SU-DHL-6 (cell line): ENCODE measurements at regions not wholly inside any gene's neighbourhood (a gene's known extent, or its start where the extent isn't known, plus 50 kb on each side); places are given as distances from the start of the nearest gene placed in this dataset.

Experiments used
- EZH2phosphoT487 ChIP-seq: fragments of 200-600 bp; sonication (generic), shearing (Covaris generic); conservative IDR thresholded peaks from 2 replicates; pipeline ENCODE4 v1.6.1; 2018; ENCODE audit warnings: mild to moderate bottlenecking, antibody characterized with exemption, low read length, moderate library complexity, mixed read lengths
- TF ChIP-seq, protein P1 (sequence below): fragments of 200-600 bp; sonication (generic); IDR thresholded peaks from one replicate; pipeline ENCODE4 v1.5.1; 2017; ENCODE audit warnings: antibody characterized with exemption, mild to moderate bottlenecking, low read length, moderate library complexity; ENCODE audit not compliant: insufficient read depth, poor library complexity, severe bottlenecking

DNA sequence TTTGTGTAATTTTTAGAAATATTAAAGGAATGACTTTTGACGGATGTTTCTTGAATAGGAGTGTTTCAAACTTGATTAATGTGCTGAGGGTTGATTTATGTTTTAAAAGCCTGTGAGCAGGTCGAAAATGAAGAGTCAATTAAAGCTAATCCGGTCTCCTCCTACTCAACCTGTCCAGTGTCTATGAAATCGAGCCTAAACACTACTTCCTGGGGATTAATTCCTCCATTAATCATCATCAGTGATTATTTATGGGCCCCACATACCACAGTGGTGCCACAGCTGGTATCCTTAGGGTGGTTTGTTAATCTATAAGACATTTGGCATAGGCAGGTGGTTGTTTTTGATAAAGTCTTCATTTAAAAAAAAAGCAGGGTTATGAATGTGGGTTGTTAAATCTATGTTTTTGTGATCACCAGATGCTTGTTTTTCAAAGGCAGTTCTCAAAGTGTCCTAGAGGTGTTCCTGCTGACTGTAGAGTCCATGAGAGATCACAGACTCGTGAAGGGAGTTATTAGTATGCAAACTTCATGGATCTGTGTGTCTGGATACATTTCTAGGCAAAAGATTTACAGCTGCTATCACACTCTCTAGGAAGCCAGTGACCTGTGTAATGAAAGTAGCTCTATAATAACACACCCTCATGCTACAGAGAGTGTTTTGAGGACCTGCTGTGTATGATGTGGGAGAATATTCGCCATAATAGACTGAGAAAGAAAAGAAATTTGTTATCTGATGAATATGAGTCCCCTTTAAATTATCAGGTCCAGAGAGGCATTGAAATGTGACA, 308.6 kb downstream of the AKAIN1 start:
- TF ChIP-seq, protein P1, sequence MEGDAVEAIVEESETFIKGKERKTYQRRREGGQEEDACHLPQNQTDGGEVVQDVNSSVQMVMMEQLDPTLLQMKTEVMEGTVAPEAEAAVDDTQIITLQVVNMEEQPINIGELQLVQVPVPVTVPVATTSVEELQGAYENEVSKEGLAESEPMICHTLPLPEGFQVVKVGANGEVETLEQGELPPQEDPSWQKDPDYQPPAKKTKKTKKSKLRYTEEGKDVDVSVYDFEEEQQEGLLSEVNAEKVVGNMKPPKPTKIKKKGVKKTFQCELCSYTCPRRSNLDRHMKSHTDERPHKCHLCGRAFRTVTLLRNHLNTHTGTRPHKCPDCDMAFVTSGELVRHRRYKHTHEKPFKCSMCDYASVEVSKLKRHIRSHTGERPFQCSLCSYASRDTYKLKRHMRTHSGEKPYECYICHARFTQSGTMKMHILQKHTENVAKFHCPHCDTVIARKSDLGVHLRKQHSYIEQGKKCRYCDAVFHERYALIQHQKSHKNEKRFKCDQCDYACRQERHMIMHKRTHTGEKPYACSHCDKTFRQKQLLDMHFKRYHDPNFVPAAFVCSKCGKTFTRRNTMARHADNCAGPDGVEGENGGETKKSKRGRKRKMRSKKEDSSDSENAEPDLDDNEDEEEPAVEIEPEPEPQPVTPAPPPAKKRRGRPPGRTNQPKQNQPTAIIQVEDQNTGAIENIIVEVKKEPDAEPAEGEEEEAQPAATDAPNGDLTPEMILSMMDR: no peak
- no peak for TF ChIP-seq EZH2phosphoT487
